H1 (cell line): ENCODE measurements at regions not wholly inside any gene's neighbourhood (a gene's known extent, or its start where the extent isn't known, plus 50 kb on each side); places are given as distances from the start of the nearest gene placed in this dataset.

Experiments used
- CTCF ChIA-PET: fragments of 300-600 bp; sonication (Branson Sonifier 250); formaldehyde crosslinking; loops from one replicate; lab custom pipeline; 2021; ENCODE audit not compliant: partially characterized antibody; lab: Charles Lee
- POLR2A ChIA-PET: fragments of 300-600 bp; sonication (Branson Sonifier 250); formaldehyde crosslinking; loops from one replicate; lab custom pipeline; 2021; ENCODE audit warnings: inconsistent platforms; ENCODE audit not compliant: partially characterized antibody; lab: Charles Lee
- DNase-seq, 2 experiments: peaks; one replicate each; pipeline versions ENCODE4 v3.0.0 to v3.0.0-alpha.2; 2010 to 2022; ENCODE audit warnings: low spot score in 2 of 2, low read depth in 1 of 2, mixed read lengths in 1 of 2
- FAIRE-seq: peaks from 2 replicates; lab custom pipeline; 2011; peaks lifted over from hg19 to GRCh38; lab: Jason Lieb, UNC
- H2AFZ ChIP-seq: 2 replicates; pipeline ENCODE4 v1.8.1; 2012; ENCODE audit warnings: low read length, inconsistent platforms
- H2AK5ac ChIP-seq: 2 replicates; pipeline ENCODE4 v1.6.1; 2013; ENCODE audit warnings: low read depth, low read length
- H2BK120ac ChIP-seq: replicated peaks from 2 replicates; pipeline ENCODE3; 2013; ENCODE audit warnings: low read depth, low read length, inconsistent platforms
- H2BK12ac ChIP-seq: 2 replicates; pipeline ENCODE4 v1.6.1; 2013; ENCODE audit warnings: low read depth, low read length
- H2BK15ac ChIP-seq: 2 replicates; pipeline ENCODE4 v1.6.1; 2013; ENCODE audit warnings: low read length
- H2BK20ac ChIP-seq: 2 replicates; pipeline ENCODE4 v1.6.1; 2013; ENCODE audit warnings: low read length
- H2BK5ac ChIP-seq: 2 replicates; pipeline ENCODE4 v1.6.1; 2013; ENCODE audit warnings: low read depth, low read length
- H3K14ac ChIP-seq: 2 replicates; pipeline ENCODE4 v1.6.1; 2013; ENCODE audit warnings: inconsistent platforms; ENCODE audit not compliant: insufficient read length
- H3K18ac ChIP-seq: 2 replicates; pipeline ENCODE4 v1.6.1; 2013; ENCODE audit warnings: low read length; ENCODE audit errors: extremely low read depth
- H3K23ac ChIP-seq: 2 replicates; pipeline ENCODE4 v1.6.1; 2013; ENCODE audit warnings: inconsistent platforms; ENCODE audit not compliant: insufficient read length
- H3K23me2 ChIP-seq: 2 replicates; pipeline ENCODE4 v1.6.1; 2013; ENCODE audit warnings: low read depth, low read length
- H3K27ac ChIP-seq: 2 replicates; pipeline ENCODE4 v1.6.1; 2011; ENCODE audit warnings: low read depth, low read length, inconsistent platforms
- H3K27me3 ChIP-seq, 4 experiments: replicated peaks in 1 of 4; 1 replicate in 1 of 4; 2 replicates in 3 of 4; pipeline versions ENCODE4 v1.6.1 to v1.8.1; 2011 to 2013; ENCODE audit warnings: low read length in 3 of 4, mild to moderate bottlenecking in 3 of 4, inconsistent platforms in 2 of 4, mixed read lengths in 2 of 4, moderate library complexity in 1 of 4; ENCODE audit not compliant: control insufficient read depth in 3 of 4, insufficient read depth in 3 of 4; ENCODE audit errors: extremely low read depth in 1 of 4
- H3K36me3 ChIP-seq, 4 experiments: 2 replicates each; pipeline versions ENCODE4 v1.6.1 to v1.8.1; 2011 to 2013; ENCODE audit warnings: mild to moderate bottlenecking in 4 of 4, low read length in 3 of 4, moderate library complexity in 2 of 4, control low read depth in 1 of 4, inconsistent platforms in 1 of 4; ENCODE audit not compliant: insufficient read depth in 4 of 4, control insufficient read depth in 2 of 4
- H3K4ac ChIP-seq: replicated peaks from 2 replicates; pipeline ENCODE3; 2013; ENCODE audit warnings: low read length, low read depth, mixed read lengths, inconsistent platforms; ENCODE audit not compliant: insufficient read length
- H3K4me1 ChIP-seq, 4 experiments: replicated peaks in 1 of 4; 1 replicate in 1 of 4; 2 replicates in 3 of 4; pipeline versions ENCODE4 v1.6.1 to v1.8.1; 2011 to 2013; ENCODE audit warnings: low read length in 3 of 4, inconsistent platforms in 2 of 4, mixed read lengths in 1 of 4; ENCODE audit not compliant: insufficient read depth in 4 of 4, control insufficient read depth in 3 of 4
- H3K4me2 ChIP-seq, 2 experiments: 2 replicates each; pipeline versions ENCODE4 v1.6.1 to v1.8.1; 2011 to 2013; ENCODE audit warnings: low read depth in 2 of 2, low read length in 2 of 2, control low read depth in 1 of 2, inconsistent platforms in 1 of 2, mild to moderate bottlenecking in 1 of 2; ENCODE audit not compliant: insufficient read depth in 1 of 2
- H3K4me3 ChIP-seq, 4 experiments: fragments of 200-600, 300-600 bp in 1 of 4; sonication (generic), shearing (Covaris generic), sonication (Bioruptor Twin) in 1 of 4; 2 replicates each; pipeline versions ENCODE4 v1.5.1 to v1.8.1; 2011 to 2016; ENCODE audit warnings: low read length in 4 of 4, low read depth in 3 of 4, control low read depth in 2 of 4, inconsistent platforms in 2 of 4, mild to moderate bottlenecking in 2 of 4, mixed read lengths in 1 of 4, moderate library complexity in 1 of 4; ENCODE audit not compliant: insufficient read depth in 2 of 4; ENCODE audit errors: extremely low read depth in 1 of 4
- H3K56ac ChIP-seq: replicated peaks from 2 replicates; pipeline ENCODE3; 2013; ENCODE audit warnings: low read depth, mild to moderate bottlenecking, mixed read lengths, low read length, inconsistent platforms; ENCODE audit not compliant: insufficient read length
- H3K79me1 ChIP-seq: 2 replicates; pipeline ENCODE4 v1.6.1; 2013; ENCODE audit warnings: low read depth, low read length, control low read depth
- H3K79me2 ChIP-seq, 2 experiments: 2 replicates each; pipeline versions ENCODE4 v1.6.1 to v1.8.1; 2012 to 2013; ENCODE audit warnings: low read length in 2 of 2, mild to moderate bottlenecking in 2 of 2, inconsistent platforms in 1 of 2; ENCODE audit not compliant: insufficient read depth in 2 of 2, control insufficient read depth in 1 of 2
- H3K9ac ChIP-seq, 4 experiments: replicated peaks in 1 of 4; 1 replicate in 1 of 4; 2 replicates in 3 of 4; pipeline versions ENCODE4 v1.6.1 to v1.8.1; 2011 to 2013; ENCODE audit warnings: low read depth in 3 of 4, low read length in 3 of 4, control low read depth in 2 of 4, mild to moderate bottlenecking in 2 of 4, moderate library complexity in 2 of 4, inconsistent platforms in 1 of 4; ENCODE audit errors: extremely low read depth in 1 of 4
- H3K9me3 ChIP-seq, 2 experiments: 2 replicates each; pipeline versions ENCODE4 v1.6.1 to v1.8.1; 2012 to 2013; ENCODE audit warnings: mild to moderate bottlenecking in 2 of 2, moderate library complexity in 2 of 2, control low read depth in 1 of 2, inconsistent platforms in 1 of 2, low read depth in 1 of 2, low read length in 1 of 2, mixed read lengths in 1 of 2; ENCODE audit not compliant: insufficient read depth in 2 of 2
- H4K20me1 ChIP-seq, 2 experiments: replicated peaks in 1 of 2; 2 replicates each; pipeline versions ENCODE3 to v1.8.1; 2011 to 2013; ENCODE audit warnings: inconsistent platforms in 2 of 2, low read length in 2 of 2, mild to moderate bottlenecking in 1 of 2; ENCODE audit not compliant: insufficient read depth in 2 of 2, control insufficient read depth in 1 of 2
- H4K5ac ChIP-seq: 2 replicates; pipeline ENCODE4 v1.6.1; 2013; ENCODE audit warnings: low read length, low read depth, mixed read lengths, inconsistent platforms; ENCODE audit not compliant: insufficient read length
- H4K8ac ChIP-seq: 2 replicates; pipeline ENCODE4 v1.8.0; 2013; ENCODE audit warnings: mild to moderate bottlenecking, moderate library complexity, low read length, inconsistent platforms; ENCODE audit not compliant: insufficient read depth; ENCODE audit errors: extremely low read depth
- H4K91ac ChIP-seq: replicated peaks from 2 replicates; pipeline ENCODE3; 2013; ENCODE audit warnings: low read length, mixed read lengths, inconsistent platforms; ENCODE audit not compliant: insufficient read length
- TBP ChIP-seq: IDR thresholded peaks from 2 replicates; pipeline ENCODE4 v1.6.1; 2011; ENCODE audit warnings: low read depth, low read length, improper control_type of control experiment

GRCh38 chrX:25204182-25204581 is 188.4 kb upstream of the ARX start:
- Histone ChIP-seq H3K79me1 (no peaks in the 10 kb centered on the region), H3K23me2 (no peaks in the 10 kb centered on the region), H3K4me3 (no peak overlapping the region), H2BK20ac (no peak overlapping the region), H3K36me3 (no peaks in the 10 kb centered on the region), H4K20me1 (no peaks in the 10 kb centered on the region), H2BK5ac (no peak overlapping the region), H3K27ac (no peak overlapping the region), H2BK12ac (no peak overlapping the region), H2AFZ (no peak overlapping the region), H3K9me3 (no peaks in the 10 kb centered on the region), H3K23ac (no peak overlapping the region), H3K4me1 (no peaks in the 10 kb centered on the region), H2BK120ac (no peak overlapping the region), H3K27me3 (no peaks in the 10 kb centered on the region), H4K5ac (no peak overlapping the region), H3K9ac (no peak overlapping the region), H3K4ac (no peak overlapping the region), H4K8ac (no peak overlapping the region), H4K91ac (no peak overlapping the region), H3K14ac (no peak overlapping the region), H3K4me2 (no peak overlapping the region), H2BK15ac (no peak overlapping the region), H3K79me2 (no peaks in the 10 kb centered on the region), H3K56ac (no peak overlapping the region), H3K18ac (no peak overlapping the region), H2AK5ac (no peak overlapping the region)
- FAIRE-seq = no peak
- no peak for TF ChIP-seq TBP
- no peak for DNase-seq
- CTCF ChIA-PET = no interaction called here
- POLR2A ChIA-PET = no interaction called here
